OCI-LY7 (cell line): ENCODE measurements at regions not wholly inside any gene's neighbourhood (a gene's known extent, or its start where the extent isn't known, plus 50 kb on each side); places are given as distances from the start of the nearest gene placed in this dataset.

Source experiments
- EZH2phosphoT487 ChIP-seq: fragments of 200-600 bp; sonication (generic); IDR thresholded peaks from 2 replicates; pipeline ENCODE4 v1.6.1; 2018; ENCODE audit warnings: low read depth, borderline replicate concordance, mild to moderate bottlenecking, mixed run types, antibody characterized with exemption, low read length, moderate library complexity, mixed read lengths
- TF ChIP-seq, protein P1 (sequence below): fragments of 200-600 bp; sonication (generic); conservative IDR thresholded peaks from 2 replicates; pipeline ENCODE4 v1.5.1; 2014; ENCODE audit warnings: mild to moderate bottlenecking, antibody characterized with exemption, low read length, moderate library complexity, mixed read lengths

DNA sequence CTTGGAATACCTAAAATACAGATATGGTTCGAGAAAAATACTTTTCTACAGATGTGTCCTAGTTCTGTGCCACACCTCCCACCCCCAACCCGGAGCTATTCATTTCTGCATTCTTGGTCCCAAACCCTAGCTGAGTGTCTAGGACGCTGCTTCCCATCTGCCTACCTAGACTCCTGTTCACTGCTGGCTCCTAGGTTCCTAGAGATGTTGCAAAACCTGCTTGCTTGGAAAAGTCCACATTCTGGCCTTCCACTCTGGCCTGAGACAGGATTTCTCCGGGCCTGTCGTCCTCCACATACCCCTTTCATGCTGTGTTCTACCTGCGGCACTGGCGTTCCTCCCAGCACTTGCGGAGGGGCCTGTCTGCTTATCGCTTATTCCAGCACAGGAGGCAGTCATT lies 165.8 kb upstream of the CTTNBP2NL start:
- TF ChIP-seq, protein P1, sequence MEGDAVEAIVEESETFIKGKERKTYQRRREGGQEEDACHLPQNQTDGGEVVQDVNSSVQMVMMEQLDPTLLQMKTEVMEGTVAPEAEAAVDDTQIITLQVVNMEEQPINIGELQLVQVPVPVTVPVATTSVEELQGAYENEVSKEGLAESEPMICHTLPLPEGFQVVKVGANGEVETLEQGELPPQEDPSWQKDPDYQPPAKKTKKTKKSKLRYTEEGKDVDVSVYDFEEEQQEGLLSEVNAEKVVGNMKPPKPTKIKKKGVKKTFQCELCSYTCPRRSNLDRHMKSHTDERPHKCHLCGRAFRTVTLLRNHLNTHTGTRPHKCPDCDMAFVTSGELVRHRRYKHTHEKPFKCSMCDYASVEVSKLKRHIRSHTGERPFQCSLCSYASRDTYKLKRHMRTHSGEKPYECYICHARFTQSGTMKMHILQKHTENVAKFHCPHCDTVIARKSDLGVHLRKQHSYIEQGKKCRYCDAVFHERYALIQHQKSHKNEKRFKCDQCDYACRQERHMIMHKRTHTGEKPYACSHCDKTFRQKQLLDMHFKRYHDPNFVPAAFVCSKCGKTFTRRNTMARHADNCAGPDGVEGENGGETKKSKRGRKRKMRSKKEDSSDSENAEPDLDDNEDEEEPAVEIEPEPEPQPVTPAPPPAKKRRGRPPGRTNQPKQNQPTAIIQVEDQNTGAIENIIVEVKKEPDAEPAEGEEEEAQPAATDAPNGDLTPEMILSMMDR = no peak
- TF ChIP-seq EZH2phosphoT487 = no peak
